8988T (cell line): ENCODE measurements at regions not wholly inside any gene's neighbourhood (a gene's known extent, or its start where the extent isn't known, plus 50 kb on each side); places are given as distances from the start of the nearest gene placed in this dataset.

Experiments
- DNase-seq: peaks from one replicate; pipeline ENCODE4 v3.0.0; 2011

DNA sequence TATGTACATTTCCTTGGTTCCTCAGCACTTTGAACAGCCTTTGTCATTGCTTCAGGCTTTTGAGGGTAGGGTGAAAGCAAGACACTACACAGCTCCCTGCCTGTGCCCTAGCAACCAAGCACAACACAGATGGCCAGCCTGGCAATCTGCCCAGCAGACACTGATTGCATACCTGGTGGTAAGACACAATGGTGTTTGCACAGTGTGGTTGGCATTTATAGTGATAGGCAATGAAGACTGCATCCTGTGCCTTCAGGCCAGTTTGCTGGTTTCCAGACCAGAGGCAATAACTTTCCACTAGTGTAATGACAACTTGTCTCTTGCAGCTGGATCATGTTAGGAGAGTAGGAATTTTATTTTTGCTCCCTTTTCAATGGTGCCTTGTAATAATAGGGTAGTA, 144.5 kb upstream of the TNC start:
- DNase-seq: no peak

DNA sequence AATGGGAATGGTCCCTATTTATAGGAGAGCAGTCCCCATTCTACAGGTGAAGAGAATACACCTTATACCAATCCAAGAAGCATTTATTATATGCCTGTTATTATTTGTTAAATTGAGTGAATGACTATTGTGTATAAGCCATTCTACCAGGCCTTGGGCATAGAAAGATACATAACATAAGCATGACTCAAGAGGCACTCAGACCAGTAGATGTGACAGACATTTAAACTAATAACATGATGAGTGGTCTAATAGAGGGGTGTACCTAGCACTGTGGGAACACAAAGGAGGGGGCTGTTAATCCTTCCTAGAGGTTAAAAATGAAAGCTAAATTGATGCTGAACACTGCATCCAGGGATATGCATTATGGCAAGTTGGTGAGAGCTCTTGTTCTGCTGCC, 145.0 kb upstream of the TNC start:
- no peak for DNase-seq

DNA sequence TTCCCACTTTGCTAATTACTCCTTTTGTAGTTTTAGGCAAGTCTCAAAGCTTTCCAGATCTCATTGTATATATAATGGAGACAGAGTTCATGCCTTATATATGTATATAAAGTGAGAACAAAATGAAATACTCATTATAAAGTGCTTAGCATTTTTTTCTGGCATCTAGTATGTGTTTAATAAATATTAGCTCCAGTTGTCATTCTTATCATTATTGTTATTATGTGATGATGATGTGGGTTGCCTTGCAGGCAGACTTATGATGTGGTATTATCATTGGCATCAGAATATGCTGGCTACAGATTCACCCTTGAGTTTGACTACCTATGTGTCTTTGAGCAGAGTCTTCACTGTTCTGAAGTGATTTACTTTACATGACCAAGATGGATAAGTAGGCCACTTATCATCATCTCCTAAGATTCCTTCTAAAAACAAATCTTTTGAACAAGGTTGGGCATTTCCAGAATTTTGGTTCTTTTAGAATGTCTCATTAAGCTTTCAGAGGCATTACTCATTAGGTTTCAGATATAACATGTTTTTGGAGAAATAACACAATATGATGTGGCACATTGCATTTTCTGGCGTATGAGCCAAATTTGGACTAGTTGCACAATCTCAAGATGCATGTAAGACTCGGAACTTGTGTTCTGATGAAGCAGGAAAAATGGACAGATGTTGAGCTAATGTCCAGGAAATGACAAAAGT, 145.6 kb upstream of the TNC start:
- no peak for DNase-seq

DNA sequence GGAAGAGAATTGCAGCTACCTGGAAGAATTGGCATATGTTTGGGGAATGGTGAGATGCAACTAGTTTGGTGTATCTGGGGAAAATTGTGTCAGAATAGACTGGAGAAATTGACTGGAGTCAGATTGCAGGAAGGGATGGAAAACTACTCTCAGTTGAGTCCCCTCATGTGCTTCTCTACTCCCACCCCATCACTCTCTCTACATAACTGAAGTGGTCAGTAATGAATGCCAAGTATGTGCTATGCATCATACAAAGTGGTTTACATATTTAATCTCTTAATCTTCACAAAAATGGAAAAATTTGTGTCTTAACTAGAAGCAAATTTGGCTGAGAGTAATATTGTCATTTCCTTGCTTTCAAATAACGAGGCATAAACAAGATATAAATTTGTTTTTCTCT, 146.4 kb upstream of the TNC start:
- DNase-seq: no peak

DNA sequence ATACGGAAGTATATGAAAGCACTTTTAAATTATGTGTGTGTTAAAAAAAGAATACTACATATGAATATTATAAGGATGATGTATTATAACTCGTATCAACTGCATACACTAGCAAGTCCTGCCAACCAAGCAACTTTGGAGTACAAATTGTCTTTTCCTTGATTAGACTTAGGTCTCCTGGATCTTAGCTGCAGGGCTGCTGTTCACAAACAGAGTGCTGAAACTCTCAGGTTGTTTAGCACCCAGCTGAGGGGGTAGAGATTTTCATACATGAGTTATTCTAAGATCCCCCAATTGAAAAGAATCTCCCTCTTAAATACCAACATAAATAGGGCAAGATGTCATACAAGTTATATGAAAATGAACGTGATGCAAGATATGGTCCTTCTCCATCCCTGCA, 149.8 kb upstream of the TNC start:
- DNase-seq: no peak

DNA sequence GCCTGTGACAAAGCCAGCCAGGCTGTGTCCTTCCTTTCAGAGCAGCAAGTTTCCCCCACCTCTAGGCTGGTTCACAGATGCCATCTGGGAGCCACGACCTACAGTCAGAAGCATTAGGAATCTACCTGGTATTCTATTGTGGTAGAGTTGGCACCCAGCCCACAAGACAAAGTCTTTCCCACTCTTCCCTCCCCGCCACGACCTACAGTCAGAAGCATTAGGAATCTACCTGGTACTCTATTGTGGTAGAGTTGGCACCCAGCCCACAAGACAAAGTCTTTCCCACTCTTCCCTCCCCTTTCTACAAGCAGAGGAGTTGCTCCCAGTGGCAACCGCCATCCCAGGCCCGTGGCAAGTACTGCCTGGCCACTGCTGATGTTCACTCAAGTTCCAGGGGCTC, 157.8 kb upstream of the TNC start:
- no peak for DNase-seq

DNA sequence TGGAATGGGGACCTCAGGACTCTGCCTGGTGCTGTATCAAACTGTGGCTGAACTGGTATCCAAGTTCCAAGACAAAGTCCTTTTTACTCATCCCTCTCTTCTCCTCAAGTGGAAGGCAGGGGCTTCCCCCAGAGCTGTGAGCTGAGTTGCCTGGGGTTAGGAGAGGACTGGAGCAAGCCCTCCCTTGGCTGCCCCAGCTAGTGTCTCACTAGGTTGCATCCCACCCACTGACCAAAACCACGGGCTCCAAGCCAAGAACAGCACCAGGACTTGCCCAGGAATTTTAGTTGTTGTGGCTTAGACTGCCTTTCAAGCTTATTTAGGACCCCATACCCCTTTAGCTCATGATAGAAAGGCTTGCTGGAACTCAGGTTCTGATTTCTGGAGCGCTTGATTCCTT, 158.7 kb upstream of the TNC start:
- DNase-seq: no peak

DNA sequence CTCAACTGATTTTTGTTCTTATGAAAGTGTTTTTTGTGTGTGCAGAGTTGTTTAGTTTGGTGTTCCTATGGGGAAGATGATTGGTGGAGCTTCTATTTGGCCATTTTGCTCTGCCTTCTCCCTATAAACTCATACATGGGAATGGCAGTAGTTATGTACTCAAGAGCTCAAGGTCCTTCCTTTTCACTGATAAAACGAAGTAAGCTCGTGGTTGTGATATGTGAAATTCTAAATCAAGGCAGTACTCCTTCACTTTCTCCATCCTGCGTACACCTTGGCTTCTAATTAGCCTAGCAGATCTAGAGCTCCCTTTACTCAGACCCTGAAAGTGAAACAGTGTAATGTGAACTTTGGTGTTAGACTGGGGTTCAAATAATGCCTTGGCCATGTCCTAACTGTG, 159.3 kb upstream of the TNC start:
- no peak for DNase-seq

DNA sequence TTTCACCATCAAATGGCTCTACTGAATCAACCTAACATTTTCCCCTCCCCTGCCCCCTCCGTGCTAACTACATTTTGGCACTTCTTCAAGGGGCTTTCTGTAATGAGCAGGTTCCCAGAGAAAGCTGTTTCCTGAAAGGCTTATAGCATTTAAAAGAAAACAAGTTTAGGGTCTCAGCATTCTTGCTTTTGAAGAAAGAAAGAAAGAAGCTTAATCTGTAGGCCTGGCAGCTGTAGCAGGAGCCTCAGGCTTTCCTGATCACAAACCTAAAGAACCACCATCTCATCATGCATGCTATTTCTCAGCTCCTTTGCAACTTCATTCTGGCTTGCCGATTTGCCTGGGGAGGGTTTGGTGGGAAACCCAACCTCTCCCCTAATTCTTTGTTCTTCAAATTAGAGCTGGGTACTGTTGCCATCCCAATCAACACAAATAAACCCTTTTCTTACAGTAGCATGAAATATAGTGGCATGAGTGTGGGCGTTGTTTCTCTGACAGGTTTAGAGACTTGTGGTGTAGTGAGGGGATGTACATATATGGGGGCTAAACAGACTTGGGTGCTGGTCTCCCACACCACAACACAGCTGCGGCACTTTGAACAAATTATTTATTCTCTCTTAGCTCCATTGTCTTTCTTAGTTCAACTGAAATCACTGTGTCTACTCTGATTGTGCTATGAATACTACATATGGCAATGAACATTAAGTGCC, 160.5 kb upstream of the TNC start:
- no peak for DNase-seq

DNA sequence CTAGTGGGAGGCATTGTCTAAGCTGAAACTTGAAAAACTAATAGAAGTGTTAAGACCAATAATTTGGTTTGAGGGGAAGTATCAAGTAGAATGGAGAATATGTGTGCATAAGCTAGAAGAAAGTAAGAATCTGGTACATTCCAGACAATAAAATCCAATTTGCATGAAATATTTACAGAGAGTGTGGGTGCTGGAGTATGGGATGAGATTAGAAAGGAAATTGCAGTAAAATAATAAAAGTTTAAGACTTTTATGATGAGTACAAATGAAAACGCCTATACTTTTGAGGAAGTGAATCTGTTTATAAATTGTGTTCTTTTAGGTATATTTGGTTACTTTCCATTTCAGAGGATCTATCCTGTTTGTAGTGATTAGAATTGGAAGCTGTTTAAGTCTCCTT, 165.4 kb upstream of the TNC start:
- no peak for DNase-seq

DNA sequence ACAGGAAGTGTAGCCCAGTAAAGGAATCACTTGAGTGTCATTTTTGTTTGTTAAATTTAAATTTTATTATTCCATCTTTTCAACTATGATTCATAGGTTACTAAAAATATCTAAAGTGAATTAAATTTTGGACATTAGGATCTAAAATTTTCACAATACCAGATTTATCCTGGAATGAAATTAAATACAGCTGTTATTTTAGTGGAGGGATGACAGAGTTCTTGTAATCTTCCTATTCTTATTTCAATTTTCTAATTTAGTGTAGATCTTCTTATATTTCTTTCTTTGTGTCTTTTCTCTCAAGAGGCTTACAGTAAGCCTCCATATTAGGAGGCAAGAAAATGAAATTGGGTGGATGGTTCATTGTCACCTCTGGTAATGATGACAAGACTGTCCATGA, 167.9 kb upstream of the TNC start:
- no peak for DNase-seq

DNA sequence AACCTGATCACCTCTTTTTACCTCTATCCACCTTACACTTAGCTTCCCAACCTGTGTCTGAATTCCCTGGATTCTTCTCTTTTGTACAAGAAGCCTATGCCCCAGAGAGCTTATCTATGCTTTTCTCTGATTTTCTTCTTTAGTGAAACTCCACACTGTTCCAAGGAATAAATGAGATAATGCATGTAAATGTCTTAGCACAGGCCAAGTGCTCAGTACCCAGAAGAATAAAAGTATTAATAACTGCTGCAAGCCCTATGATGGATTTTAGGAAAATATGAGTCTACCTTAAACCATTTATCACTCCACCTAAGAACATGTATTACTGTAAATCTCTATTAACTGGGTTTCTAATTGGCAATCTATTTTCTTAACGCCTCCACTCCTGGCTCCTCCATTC, 168.5 kb upstream of the TNC start:
- DNase-seq: no peak

DNA sequence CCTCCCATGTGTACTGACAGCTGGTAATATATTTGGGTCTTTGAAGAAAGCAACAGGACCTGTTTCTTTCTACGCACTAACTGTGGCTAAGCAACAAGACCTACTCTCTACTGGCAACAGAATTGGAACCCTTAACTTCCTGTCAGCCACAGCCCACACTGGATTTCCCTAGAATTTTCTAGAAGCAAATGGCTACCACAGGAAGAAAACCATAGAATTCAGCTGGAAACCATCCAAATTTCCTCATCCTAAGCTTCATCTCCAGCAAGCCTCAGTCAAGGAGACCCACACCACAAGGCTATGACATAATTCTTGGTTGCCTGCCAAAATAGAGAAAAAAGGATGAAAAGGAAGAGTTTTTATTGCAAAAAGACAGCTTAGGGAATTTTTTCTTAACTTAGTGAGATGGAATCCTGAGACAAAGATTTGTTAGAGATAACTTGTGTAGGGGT, 171.8 kb upstream of the TNC start:
- no peak for DNase-seq

DNA sequence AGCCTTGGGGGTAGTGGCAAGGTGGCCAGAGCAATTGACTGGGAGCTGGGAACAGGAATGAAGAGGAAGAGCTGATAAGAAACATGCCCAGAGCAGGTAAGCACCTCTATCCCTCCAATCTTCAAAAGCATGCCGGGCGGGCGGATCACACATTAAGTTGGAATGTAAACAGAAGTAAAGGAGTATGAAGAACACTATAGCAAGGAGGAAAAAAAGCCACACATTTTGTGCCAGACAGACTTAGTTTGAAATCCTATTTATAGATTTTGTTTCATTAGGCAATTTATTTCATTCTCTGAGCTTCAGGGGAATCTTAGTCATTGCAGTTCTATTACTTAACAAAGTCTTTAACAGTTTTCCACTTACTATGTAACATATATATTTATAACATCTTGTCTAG, 173.9 kb upstream of the TNC start:
- DNase-seq: no peak

DNA sequence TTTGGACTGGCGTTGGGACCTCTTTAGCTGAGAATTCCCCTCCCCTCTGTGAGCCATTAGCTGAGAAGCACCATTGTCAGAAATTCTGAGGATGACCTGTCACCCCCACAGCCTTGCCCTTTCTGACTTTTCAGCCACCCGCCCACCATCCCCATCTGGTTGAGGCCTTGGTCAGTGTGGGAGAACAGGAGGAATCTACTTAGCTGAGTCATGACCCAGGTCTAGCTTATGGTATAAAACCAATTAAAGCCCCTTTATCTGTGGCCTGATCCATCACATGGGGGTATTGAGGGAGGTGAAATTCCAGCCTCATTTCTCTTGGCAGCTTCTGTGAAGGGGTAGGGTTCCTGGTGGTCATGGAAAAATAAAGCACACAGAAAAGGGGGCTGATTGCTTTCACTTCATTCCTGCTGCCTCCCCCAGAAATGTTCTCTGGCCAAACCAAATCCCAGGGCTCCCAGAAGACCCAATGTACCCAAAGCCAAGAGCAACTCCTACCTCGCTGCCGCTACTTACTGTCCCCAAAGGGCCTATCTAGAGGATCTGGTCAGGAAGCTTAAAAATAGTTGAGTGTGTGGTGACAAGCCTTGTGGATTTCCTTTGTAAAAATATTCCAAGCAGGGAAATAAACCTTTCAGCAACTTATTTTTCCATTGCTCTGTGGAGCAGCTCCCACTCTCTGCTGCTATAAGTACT, 174.8 kb upstream of the TNC start:
- no peak for DNase-seq

DNA sequence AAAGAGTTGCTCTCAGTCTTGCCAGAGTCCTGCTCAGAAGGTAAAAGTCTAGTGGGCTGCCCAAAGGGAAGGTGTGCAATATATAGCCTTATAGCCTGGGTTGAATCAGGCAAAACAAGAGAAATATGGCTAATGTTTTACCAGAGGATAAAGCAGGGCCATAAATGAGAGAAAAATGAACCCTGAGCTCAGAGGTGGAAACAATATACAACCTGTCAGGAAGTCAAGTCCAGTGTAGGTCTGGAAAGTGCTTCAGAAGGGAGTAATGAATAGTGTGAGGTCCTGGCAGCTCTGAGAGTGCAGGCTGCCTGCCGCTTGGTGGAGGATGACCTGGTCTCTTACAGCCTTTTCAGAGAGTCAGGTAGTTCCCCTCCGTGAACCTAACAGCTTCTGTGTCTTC, 177.8 kb upstream of the TNC start:
- no peak for DNase-seq

DNA sequence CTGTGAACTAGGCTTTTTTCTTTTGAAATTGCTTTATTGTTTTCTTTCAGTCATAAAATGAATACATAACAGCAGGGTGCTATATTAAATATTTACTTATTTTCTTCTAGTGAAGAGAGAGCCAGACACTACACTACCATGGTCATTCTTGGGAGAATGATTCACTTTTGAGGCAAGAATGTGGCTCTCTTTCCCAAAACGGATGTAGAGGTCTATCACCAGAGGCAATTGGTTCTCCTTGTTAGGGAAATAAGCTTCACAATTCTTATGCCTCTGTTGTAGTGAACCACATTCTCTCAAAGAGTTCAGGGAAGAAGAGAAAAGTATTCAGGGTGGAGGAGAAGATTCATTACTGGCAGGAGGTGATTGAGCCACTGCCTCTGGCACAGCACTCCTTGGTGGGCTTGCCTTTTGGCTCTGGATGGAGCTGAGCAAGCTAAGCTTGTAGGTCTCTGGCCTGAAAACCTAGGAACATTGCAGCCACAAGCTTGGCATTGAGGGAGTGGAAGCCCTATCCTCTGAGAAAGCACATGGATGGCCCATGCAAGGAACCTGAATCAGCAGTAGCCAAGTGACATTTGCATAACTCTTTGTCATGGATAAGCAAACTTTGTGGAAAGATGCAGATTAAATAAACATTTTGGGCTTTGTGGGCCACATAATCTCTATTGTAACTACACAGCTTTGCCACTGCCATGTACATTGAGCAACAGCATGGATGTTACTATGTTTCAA, 179.0 kb upstream of the TNC start:
- DNase-seq: no peak

DNA sequence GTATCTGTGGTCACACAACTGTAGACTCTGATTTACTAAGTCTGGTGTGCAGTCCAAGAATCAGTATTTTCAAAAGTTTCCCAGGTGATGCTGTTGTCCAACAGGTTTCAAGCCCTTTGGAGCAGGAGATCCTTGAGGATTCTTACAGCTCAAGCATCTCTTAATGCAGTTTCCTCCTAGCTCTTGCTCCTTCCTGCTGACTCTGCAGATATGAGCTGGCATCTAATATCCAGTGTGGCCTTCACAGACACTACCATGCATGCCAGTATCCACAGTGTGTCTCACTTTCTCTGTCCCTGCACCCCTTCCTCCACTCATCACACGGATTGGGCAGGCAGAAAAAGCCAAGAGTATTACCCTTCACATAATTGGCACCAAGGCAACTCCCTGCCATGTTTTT, 182.2 kb upstream of the TNC start:
- DNase-seq: no peak

DNA sequence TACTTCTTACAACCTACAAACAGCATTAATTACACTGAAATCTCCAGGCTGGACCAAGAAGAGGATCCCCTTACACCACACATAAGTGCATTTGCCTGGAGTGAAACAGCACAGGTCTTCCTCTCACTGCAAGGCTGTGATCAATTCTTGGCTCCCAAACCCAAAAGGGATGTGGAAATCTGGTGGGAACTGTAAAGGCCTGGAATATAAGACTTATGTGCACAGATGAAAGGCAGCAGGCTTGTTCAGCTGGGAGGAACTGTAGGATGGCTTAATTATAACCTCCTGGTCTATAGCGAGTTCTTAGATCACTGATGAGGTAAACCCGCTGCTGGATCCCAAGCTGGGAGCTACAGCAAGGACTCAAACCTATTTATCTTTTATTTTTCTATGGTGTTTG, 182.9 kb upstream of the TNC start:
- no peak for DNase-seq

DNA sequence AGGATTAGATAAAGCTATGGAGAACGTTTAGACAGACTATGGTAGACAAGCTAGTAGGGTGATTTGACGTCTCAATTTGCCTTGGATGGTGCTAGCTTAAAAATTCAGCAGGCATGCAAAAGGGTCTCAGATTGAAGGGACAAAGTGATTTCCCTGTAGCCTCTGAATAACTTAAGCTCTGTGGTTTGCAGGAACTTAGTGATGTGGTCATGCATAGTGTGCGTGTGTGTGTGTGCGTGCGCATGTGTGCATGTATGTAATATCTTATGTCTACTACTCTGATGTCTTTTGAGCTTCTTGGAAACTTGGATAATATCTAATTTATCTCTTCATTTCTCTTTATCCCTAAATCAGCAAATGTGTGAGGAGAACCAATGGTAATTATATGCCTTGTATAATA, 183.6 kb upstream of the TNC start:
- DNase-seq: no peak

DNA sequence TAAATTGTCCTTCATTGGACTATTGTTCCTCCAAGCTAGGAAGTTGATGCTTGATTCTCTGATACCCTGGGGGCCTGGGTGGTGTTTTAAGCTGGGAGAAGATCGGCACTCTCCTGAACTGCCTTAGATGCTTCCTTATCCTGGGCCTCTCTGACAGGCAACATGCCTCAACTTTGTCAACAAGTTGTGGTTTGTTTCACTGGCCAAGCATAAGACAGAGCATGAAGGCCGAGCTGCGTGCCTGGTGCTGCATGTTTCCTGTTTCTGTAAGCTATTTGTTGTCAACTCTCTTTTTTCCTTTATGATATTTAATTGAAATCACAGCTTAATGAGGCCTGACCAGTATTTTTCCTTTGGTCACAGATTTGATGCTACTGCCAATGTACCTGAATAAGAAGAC, 187.6 kb upstream of the TNC start:
- no peak for DNase-seq

DNA sequence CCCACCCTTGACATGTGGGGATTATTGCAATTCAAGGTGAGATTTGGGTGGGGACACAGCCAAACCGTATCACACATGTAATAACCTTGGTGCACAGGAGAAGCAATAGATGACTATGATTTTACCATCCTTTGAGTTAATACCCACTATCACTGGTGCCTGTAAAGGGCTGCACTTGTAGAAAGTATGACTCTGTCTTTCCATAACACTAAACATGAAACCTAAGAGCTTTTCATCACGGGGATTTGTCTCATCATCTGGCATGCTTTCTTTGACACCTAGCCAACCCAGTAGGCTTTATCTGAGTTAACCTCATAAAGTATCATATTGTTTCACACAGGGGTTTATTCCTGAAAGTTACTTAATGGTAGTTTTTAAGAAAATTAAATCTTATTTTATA, 188.9 kb upstream of the TNC start:
- no peak for DNase-seq

DNA sequence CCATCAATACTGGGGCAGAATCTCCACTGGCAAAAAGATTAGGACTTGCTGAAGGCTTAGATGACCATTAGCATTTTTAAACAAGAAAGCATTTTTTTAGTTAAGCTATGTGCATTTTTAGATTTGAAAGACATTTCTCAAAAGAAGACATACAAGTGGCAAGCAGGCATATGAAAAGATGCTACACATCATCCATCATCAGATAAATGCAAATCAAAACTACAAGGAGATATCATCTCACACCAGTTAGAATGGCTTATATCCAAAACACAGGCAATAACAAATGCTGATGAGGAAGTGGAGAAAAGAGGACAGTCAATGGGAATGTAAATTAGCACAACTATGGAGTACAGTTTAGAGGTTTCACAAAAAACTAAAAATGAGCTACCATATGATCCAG, 195.6 kb upstream of the TNC start:
- DNase-seq: no peak

DNA sequence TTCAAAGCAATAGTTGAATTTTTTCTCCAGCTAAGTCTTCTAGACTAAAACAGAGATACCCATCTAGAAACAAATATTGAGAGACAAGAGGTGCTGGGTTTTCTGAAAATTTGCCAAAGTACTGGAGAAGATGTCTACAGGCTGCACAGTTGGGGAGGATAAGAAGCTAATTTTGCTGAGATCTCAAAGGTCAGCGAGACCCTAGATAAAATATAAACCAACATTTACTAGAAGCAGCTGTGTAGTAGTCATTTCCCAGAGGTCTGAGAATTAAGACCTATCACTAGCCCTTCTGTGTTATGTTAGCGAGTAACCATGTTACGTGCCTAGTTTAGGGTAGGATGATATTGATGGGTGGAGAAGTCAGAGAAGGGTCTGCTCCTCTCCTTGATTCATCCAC, 208.5 kb upstream of the TNC start:
- DNase-seq: no peak
